Uterus (tissue), 2 donors: ENCODE measurements at regions not wholly inside any gene's neighbourhood (a gene's known extent, or its start where the extent isn't known, plus 50 kb on each side); places are given as distances from the start of the nearest gene placed in this dataset.

ENCODE experiments used
- CTCF ChIP-seq, 4 experiments: fragments of 200-600 bp in 2 of 4; fragments of 450-650 bp in 2 of 4; sonication (generic) in 2 of 4; IDR thresholded peaks; one replicate each; pipeline ENCODE4 v1.5.1; 2016 to 2019; ENCODE audit warnings: antibody characterized with exemption in 4 of 4, mild to moderate bottlenecking in 2 of 4, moderate library complexity in 1 of 4
- POLR2A ChIP-seq, 2 donors: fragments of 450-650 bp; IDR thresholded peaks; one replicate each; pipeline ENCODE4 v1.6.1; 2016; ENCODE audit warnings: antibody characterized with exemption in 2 of 2, mild to moderate bottlenecking in 1 of 2, moderate library complexity in 1 of 2

DNA sequence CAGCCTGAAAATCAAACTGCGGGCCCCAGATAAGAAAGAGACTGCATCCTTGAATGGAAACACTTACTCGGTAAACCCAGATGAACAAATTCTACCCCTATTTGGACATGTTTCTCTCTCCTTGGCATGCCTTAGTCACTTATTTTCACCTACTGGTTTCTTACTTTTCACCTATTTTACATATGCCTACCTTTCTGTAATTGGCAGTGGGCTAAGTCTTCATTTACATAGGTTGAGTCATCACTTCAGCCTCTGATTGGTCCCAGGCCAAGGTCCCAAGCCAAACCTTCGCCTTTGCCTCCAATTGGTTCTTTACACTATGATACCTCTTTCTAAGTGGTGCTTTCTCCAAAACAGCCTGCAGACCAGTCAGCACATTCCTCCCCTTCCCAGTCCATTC is 111.3 kb downstream of the DYRK2 start:
- TF ChIP-seq CTCF (IDR thresholded peaks at IDR 0.05) (no peak), POLR2A (IDR thresholded peaks at IDR 0.05) (no peak)
